Activated T-cell treated with anti-CD3 and anti-CD28 coated beads, Interleukin-2, amount 50 U/mL, for 72 hours (primary cell): ENCODE measurements at regions not wholly inside any gene's neighbourhood (a gene's known extent, or its start where the extent isn't known, plus 50 kb on each side); places are given as distances from the start of the nearest gene placed in this dataset.
"Not testable (repeated sequence)": the region's sequence is repeated elsewhere in the genome, so short reads cannot be mapped to it uniquely, and the experiment has no call there.

ENCODE experiments used
- ATAC-seq, 2 donors: fragments of 150-1000 bp; cut with Tn5 transposase; replicated peaks in 1 of 2; 2 replicates each; pipeline ENCODE4 v1.10.0; 2021; ENCODE audit warnings: moderate library complexity in 2 of 2, mild to moderate bottlenecking in 1 of 2
- DNase-seq, 2 donors: peaks; one replicate each; pipeline ENCODE4 v3.0.0; 2021 to 2022; ENCODE audit warnings: mixed read lengths in 1 of 2
- H3K27ac Mint-ChIP-seq: one replicate; pipeline ENCODE4 v1.8.0; 2022; ENCODE audit warnings: mild to moderate bottlenecking, moderate library complexity, mixed read lengths
- H3K27me3 Mint-ChIP-seq: one replicate; pipeline ENCODE4 v1.8.0; 2022; ENCODE audit warnings: low read depth, mixed read lengths
- H3K36me3 Mint-ChIP-seq, 2 donors: one replicate each; pipeline ENCODE4 v1.8.0; 2022; ENCODE audit warnings: mixed read lengths in 2 of 2, mild to moderate bottlenecking in 1 of 2; ENCODE audit not compliant: insufficient read depth in 2 of 2
- H3K4me1 Mint-ChIP-seq: one replicate; pipeline ENCODE4 v1.8.0; 2022; ENCODE audit warnings: low read depth, mixed read lengths
- H3K4me3 Mint-ChIP-seq, 2 donors: one replicate each; pipeline ENCODE4 v1.8.0; 2022; ENCODE audit warnings: mild to moderate bottlenecking in 2 of 2, mixed read lengths in 2 of 2, moderate library complexity in 2 of 2
- H3K9me3 Mint-ChIP-seq, 2 donors: one replicate each; pipeline ENCODE4 v1.8.0; 2022; ENCODE audit warnings: mixed read lengths in 2 of 2

GRCh38 chr16:54746596-54746995, 184.1 kb upstream of the IRX5 start:
- Mint-ChIP-seq H3K9me3 (peaks cover 0 to 4% of the 10 kb centered on the region in 2 donors), H3K4me3 (no peak overlapping the region), H3K27ac (no peak overlapping the region), H3K4me1 (no peaks in the 10 kb centered on the region), H3K27me3 (no peaks in the 10 kb centered on the region), H3K36me3 (no peaks in the 10 kb centered on the region)
- no peak for ATAC-seq
- DNase-seq, result no peak

- no peak for ATAC-seq
- Mint-ChIP-seq H3K36me3 (no peaks in the 10 kb centered on the region), H3K4me3 (no peak overlapping the region), H3K27me3 (no peaks in the 10 kb centered on the region), H3K27ac (no peak overlapping the region), H3K9me3 (peaks cover 0 to 4% of the 10 kb centered on the region in 2 donors), H3K4me1 (no peaks in the 10 kb centered on the region)
- DNase-seq, result no peak
Observed at GRCh38 chr16:54744998-54745397, 185.7 kb upstream of the IRX5 start.

- DNase-seq (no peak), ATAC-seq (no peak)
- Mint-ChIP-seq H3K27me3 (no peaks in the 10 kb centered on the region), H3K36me3 (no peaks in the 10 kb centered on the region), H3K4me3 (no peak overlapping the region), H3K27ac (no peak overlapping the region), H3K9me3 (no peaks in the 10 kb centered on the region), H3K4me1 (no peaks in the 10 kb centered on the region)
Observed at GRCh38 chr16:54742436-54742835, 188.2 kb upstream of the IRX5 start.

- Mint-ChIP-seq H3K27ac (no peak overlapping the region), H3K9me3 (no peaks in the 10 kb centered on the region)
Observed at GRCh38 chr16:54739381-54739780, 191.3 kb upstream of the IRX5 start.

GRCh38 chr16:54734156-54734555, 196.5 kb upstream of the IRX5 start:
- no peaks in the 10 kb centered on the region for H3K4me1 Mint-ChIP-seq
- no peaks in the 10 kb centered on the region for H3K27me3 Mint-ChIP-seq
- ATAC-seq, result no peak
- H3K9me3 Mint-ChIP-seq, result no peaks in the 10 kb centered on the region
- DNase-seq, result no peak
- H3K36me3 Mint-ChIP-seq, result no peaks in the 10 kb centered on the region
- H3K27ac Mint-ChIP-seq, result no peak overlapping the region
- no peak overlapping the region for H3K4me3 Mint-ChIP-seq

More at GRCh38 chr16:54739381-54739780, 191.3 kb upstream of the IRX5 start:
- Mint-ChIP-seq H3K4me3 (no peak overlapping the region), H3K36me3 (no peaks in the 10 kb centered on the region), H3K27me3 (no peaks in the 10 kb centered on the region), H3K4me1 (no peaks in the 10 kb centered on the region)
- no peak for ATAC-seq
- no peak for DNase-seq

DNA sequence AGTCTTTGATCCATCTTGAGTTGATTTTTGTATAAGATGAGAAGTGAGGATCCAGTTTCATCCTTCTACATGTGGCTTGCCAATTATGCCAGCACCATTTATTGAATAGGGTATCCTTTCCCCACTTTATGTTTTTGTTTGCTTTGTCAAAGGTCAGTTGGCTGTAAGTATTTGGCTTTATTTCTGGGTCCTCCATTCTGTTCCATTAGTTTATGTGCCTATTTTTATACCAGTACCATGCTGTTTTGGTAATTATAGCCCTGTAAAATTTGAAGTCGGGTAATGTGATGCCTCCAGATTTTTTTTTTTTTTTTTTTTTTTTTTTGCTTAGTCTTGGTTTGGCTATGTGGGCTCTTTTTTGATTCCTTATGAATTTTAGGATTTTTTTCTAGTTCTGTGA, 203.0 kb upstream of the IRX5 start:
- H3K4me3 Mint-ChIP-seq, H3K27ac Mint-ChIP-seq, H3K9me3 Mint-ChIP-seq, H3K36me3 Mint-ChIP-seq, DNase-seq, ATAC-seq, H3K27me3 Mint-ChIP-seq, H3K4me1 Mint-ChIP-seq: not testable (repeated sequence)

- H3K36me3 Mint-ChIP-seq, result no peaks in the 10 kb centered on the region
- no peaks in the 10 kb centered on the region for H3K27me3 Mint-ChIP-seq
- peaks cover 0 to 5% of the 10 kb centered on the region in 2 donors for H3K9me3 Mint-ChIP-seq
- H3K4me3 Mint-ChIP-seq, result no peak overlapping the region
- H3K27ac Mint-ChIP-seq, result no peak overlapping the region
- H3K4me1 Mint-ChIP-seq, result no peaks in the 10 kb centered on the region
- ATAC-seq, result no peak
- no peak for DNase-seq
Observed at GRCh38 chr16:54724346-54724925, 206.2 kb upstream of the IRX5 start.

GRCh38 chr16:54722210-54722676, 208.4 kb upstream of the IRX5 start:
- Mint-ChIP-seq H3K4me3 (no peak overlapping the region), H3K4me1 (no peaks in the 10 kb centered on the region), H3K36me3 (no peaks in the 10 kb centered on the region), H3K27me3 (no peaks in the 10 kb centered on the region), H3K27ac (no peak overlapping the region), H3K9me3 (peaks cover 2 to 5% of the 10 kb centered on the region in 2 donors)
- DNase-seq, result no peak
- no peak for ATAC-seq

GRCh38 chr16:54720259-54720658, 210.4 kb upstream of the IRX5 start:
- Mint-ChIP-seq H3K4me3 (no peak overlapping the region), H3K27me3 (no peaks in the 10 kb centered on the region), H3K27ac (no peak overlapping the region), H3K4me1 (no peaks in the 10 kb centered on the region), H3K9me3 (peaks cover 0 to 2% of the 10 kb centered on the region in 2 donors), H3K36me3 (no peaks in the 10 kb centered on the region)
- ATAC-seq (no peak), DNase-seq (no peak)

DNA sequence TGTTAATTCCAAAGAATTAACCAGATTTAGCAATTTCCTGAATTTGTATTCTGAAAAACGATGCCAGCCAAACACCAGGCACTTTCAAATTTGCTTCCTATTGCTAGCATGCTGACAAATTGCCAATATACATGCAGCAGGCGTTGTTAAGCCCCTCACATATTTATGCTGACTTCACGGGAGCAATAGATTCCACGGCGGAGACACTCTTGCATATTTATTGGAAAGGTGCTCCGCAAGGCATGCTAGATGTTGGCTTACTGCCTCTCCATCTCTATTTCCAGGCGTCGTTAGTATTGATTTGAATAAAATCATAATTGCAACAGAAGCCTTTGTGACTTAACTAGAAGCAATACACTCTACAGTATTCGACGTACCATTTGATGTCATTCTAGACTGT, 211.0 kb upstream of the IRX5 start:
- Mint-ChIP-seq H3K36me3 (no peaks in the 10 kb centered on the region), H3K4me1 (no peaks in the 10 kb centered on the region), H3K27ac (no peak overlapping the region), H3K27me3 (no peaks in the 10 kb centered on the region), H3K4me3 (no peak overlapping the region), H3K9me3 (peaks cover 0 to 2% of the 10 kb centered on the region in 2 donors)
- DNase-seq (no peak), ATAC-seq (no peak)

- Mint-ChIP-seq H3K27me3 (no peaks in the 10 kb centered on the region), H3K36me3 (no peaks in the 10 kb centered on the region), H3K9me3 (peaks cover 1 to 2% of the 10 kb centered on the region in 2 donors), H3K4me3 (no peak overlapping the region), H3K4me1 (no peaks in the 10 kb centered on the region), H3K27ac (no peak overlapping the region)
- DNase-seq (no peak), ATAC-seq (no peak)
Observed at GRCh38 chr16:54718376-54718775, 212.3 kb upstream of the IRX5 start.

DNA sequence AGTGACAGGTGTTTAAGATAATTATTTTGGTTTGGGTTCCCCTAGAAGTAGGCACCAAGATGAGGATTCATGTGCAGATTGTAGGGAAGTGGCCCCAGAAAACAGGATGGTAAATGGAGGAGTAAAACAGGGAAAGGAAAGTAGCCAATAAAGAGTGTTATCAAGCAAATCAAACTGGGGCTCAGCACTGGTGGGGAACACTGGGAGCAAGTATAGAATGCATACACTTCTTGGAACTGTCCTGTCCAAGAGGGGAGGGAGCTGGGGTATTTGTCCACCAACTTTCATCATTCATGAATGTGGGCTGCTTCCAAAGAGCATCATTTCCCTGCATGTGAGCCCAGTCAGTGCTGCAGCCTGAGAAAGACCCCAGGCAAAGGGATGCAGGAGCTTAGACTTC, 215.7 kb upstream of the IRX5 start:
- no peak for DNase-seq
- H3K27me3 Mint-ChIP-seq, result no peaks in the 10 kb centered on the region
- no peaks in the 10 kb centered on the region for H3K36me3 Mint-ChIP-seq
- peaks cover 1 to 2% of the 10 kb centered on the region in 2 donors for H3K9me3 Mint-ChIP-seq
- H3K4me3 Mint-ChIP-seq, result no peak overlapping the region
- no peak for ATAC-seq
- no peaks in the 10 kb centered on the region for H3K4me1 Mint-ChIP-seq
- no peak overlapping the region for H3K27ac Mint-ChIP-seq

GRCh38 chr16:54712866-54713265, 217.8 kb upstream of the IRX5 start:
- no peaks in the 10 kb centered on the region for H3K4me1 Mint-ChIP-seq
- H3K27ac Mint-ChIP-seq, result no peak overlapping the region
- H3K4me3 Mint-ChIP-seq, result no peak overlapping the region
- peaks cover 0 to 1% of the 10 kb centered on the region in 2 donors for H3K9me3 Mint-ChIP-seq
- H3K36me3 Mint-ChIP-seq, result no peaks in the 10 kb centered on the region
- DNase-seq, result no peak
- no peak for ATAC-seq
- no peaks in the 10 kb centered on the region for H3K27me3 Mint-ChIP-seq

- no peaks in the 10 kb centered on the region for H3K9me3 Mint-ChIP-seq
- DNase-seq, result no peak
- no peak overlapping the region for H3K27ac Mint-ChIP-seq
- ATAC-seq, result no peak
- no peaks in the 10 kb centered on the region for H3K4me1 Mint-ChIP-seq
- no peak overlapping the region for H3K4me3 Mint-ChIP-seq
- no peaks in the 10 kb centered on the region for H3K27me3 Mint-ChIP-seq
- H3K36me3 Mint-ChIP-seq, result no peaks in the 10 kb centered on the region
Observed at GRCh38 chr16:54707813-54708212, 222.9 kb upstream of the IRX5 start.
